D721Med (cell line): ENCODE measurements at regions not wholly inside any gene's neighbourhood (a gene's known extent, or its start where the extent isn't known, plus 50 kb on each side); places are given as distances from the start of the nearest gene placed in this dataset.

Experiments
- DNase-seq: peaks from one replicate; pipeline ENCODE4 v3.0.0; 2011; ENCODE audit warnings: low spot score; ENCODE audit not compliant: insufficient read length
- FAIRE-seq: peaks from 2 replicates; lab custom pipeline; 2011; peaks lifted over from hg19 to GRCh38; lab: Jason Lieb, UNC
- TF ChIP-seq, protein P1 (sequence below): IDR thresholded peaks from 2 replicates; pipeline ENCODE4 v1.5.1; 2012; ENCODE audit warnings: mild to moderate bottlenecking, control low read depth; ENCODE audit not compliant: insufficient read depth; ENCODE audit errors: missing control alignments

DNA sequence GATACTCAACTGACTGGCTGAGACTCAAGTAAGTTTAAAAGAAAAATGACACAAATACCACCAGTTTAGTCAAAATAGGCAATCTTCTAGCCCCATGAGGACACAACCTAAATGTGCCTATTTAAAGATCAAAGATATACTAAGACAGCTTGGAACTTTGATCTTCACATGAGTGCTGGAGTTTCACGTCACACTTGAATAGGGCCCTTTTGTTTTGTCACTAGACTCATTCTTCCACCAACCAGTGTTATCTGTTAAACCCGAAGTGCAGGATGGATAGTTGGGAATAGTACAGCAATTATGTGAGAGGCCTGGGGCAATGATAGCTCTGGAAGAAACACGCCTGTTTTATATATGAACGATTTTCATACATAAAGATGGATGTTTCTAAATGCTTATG, 792.8 kb upstream of the NUDT12 start:
- DNase-seq = no peak
- TF ChIP-seq, protein P1, sequence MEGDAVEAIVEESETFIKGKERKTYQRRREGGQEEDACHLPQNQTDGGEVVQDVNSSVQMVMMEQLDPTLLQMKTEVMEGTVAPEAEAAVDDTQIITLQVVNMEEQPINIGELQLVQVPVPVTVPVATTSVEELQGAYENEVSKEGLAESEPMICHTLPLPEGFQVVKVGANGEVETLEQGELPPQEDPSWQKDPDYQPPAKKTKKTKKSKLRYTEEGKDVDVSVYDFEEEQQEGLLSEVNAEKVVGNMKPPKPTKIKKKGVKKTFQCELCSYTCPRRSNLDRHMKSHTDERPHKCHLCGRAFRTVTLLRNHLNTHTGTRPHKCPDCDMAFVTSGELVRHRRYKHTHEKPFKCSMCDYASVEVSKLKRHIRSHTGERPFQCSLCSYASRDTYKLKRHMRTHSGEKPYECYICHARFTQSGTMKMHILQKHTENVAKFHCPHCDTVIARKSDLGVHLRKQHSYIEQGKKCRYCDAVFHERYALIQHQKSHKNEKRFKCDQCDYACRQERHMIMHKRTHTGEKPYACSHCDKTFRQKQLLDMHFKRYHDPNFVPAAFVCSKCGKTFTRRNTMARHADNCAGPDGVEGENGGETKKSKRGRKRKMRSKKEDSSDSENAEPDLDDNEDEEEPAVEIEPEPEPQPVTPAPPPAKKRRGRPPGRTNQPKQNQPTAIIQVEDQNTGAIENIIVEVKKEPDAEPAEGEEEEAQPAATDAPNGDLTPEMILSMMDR = no peak
- no peak for FAIRE-seq

DNA sequence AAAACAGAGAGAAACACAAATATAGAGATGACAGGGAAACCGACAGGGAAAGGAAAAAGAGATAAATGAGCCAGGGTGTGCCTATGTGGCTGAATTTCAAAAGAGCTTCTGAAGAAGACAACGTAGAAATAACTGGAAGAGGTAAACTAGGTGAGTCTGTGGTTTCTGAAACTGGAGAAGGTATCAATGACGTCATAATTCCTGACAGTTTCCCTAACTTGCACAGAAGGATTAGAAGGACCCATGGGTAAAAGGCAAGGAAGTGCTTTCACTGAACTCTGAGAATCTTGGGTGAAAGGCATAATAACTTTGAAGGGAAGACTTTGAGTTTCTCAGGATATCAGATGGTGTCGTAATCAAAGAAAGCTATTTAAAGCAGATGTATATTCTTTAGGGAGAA, 790.8 kb upstream of the NUDT12 start:
- TF ChIP-seq, protein P1 = no peak
- DNase-seq = no peak
- peak; percentile 51 for FAIRE-seq

DNA sequence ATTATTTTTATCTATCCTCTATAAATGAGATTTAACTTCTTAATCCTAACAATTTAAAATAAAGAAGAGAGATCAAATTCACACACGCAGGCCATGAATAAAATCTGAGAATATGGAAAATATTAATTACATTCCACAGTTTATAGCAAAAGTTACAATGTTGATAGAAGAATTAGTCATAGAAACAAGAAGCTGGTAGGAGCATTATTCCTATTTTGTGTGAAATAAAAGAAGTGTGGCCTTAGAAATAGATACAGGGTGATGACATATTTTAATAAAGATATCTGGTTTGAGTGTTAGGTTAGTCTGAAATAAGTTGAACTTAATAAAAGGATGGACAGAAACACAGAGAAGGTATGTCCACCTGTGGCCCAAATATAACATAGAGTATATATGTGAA, 790.4 kb upstream of the NUDT12 start:
- TF ChIP-seq, protein P1 = no peak
- no peak for DNase-seq
- FAIRE-seq = no peak

DNA sequence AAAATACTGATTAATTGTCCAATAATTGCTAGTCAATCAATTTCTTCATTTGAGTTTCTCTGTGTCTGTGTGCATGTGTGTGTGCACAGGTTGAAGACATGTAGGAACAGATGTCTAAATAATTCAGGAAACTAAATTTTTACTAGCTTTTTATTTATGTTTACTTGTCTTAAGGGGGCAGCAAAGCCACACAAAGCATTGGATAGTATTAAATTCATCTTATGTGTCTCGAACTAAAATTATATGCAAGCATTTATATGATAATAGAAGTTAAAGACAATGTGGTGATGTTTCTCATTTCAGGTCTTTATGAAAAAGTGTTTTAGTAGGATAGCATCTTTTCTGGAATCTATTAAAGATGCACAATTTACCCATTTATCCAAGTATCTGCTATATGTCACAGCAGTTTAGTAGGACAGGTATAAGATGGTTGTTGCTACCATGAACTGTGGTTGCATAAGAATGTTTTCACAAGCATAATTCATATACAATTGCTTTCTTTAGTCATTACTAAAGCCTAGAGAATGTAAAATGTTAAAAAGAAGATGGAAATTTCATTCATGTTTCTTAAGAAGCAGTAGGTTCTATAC, 784.6 kb upstream of the NUDT12 start:
- DNase-seq (no peak), FAIRE-seq (peak; percentile 35)
- TF ChIP-seq, protein P1 = peak; percentile 50

DNA sequence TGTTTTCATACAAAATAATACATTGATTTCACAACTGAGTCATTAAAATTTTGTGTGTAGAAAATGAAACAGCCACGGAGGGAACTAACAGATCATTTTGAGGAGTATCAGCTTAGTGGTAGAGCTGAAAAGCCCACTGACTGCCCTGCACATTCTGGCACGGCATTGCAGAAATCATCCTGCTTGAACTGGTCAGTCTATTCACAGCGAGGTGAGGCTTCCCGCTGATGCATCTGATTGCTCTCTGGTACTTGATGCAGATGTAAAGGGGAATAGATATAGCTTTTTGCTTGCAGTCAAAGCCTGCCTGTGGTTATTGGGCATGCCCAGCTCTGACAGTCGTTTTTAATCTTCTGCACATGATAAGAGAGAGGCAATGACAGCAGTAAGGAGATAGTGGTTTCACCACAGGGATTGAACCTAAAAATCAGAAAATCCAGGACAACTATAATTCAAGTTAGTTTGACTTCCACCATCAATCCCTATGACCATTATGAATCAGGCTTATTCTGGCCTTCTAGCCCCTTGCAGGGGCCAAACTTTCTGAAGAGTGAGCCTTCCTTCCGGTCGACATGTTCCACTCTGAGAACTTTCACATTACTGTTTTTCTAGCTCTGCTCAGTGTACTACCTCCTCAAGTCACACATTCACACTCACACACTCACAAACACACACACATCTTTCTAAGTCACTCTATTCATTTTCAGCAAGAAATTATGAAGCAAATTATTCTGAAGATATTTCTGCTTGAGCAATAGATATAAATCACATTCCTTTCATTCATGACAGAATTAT, 782.8 kb upstream of the NUDT12 start:
- TF ChIP-seq, protein P1 = no peak
- FAIRE-seq = no peak
- DNase-seq = no peak

DNA sequence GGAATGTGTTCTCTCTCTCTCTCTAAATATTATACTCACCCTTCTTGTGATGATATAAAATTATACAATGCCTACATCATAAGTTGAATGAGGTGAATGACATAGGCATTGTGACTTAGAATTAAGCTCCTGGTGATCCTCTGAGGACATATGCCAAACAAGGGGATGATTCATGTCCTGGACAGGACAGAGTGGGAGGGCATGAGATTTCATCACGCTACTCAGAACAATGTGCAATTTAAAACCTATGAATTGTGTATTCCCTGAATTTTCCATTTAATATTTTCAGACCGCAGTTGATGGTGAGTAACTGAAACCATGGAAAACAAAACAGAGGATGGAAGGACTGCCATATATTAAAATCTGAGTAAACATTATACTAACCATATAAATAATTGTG, 782.2 kb upstream of the NUDT12 start:
- no peak for DNase-seq
- no peak for FAIRE-seq
- TF ChIP-seq, protein P1 = no peak

DNA sequence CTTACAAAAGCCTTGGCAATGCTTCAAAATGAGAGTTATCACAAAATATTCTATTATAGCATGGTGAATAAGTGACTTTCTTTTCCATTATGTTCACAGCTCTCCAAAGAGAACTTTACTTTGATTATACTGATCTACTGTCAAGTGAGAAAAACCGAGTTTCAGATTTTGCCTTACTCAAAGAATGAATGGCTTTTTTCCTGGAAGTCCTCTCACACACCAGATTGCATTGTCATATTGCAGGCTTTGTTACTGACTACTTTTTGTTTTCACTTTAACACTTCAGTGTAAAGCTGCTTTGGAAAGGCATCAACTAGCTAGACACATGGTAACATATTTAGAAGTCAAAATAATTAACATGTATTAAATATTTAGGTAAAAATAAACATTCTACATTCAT, 765.2 kb upstream of the NUDT12 start:
- TF ChIP-seq, protein P1 = no peak
- DNase-seq = no peak
- no peak for FAIRE-seq
